H1 (cell line): ENCODE measurements at regions not wholly inside any gene's neighbourhood (a gene's known extent, or its start where the extent isn't known, plus 50 kb on each side); places are given as distances from the start of the nearest gene placed in this dataset.

ENCODE experiments used
- EGR1 ChIP-seq: IDR thresholded peaks from 2 replicates; pipeline ENCODE4 v1.6.1; 2011; ENCODE audit warnings: low read depth, low read length, borderline replicate concordance
- TF ChIP-seq, protein P1 (sequence below), 3 experiments: IDR thresholded peaks; 1 replicate in 2 of 3; 2 replicates in 1 of 3; pipeline versions ENCODE4 v1.5.1 to v1.6.1; 2011; ENCODE audit warnings: low read length in 3 of 3, mild to moderate bottlenecking in 3 of 3, inconsistent platforms in 2 of 3, low read depth in 1 of 3, moderate library complexity in 1 of 3; ENCODE audit not compliant: insufficient read depth in 1 of 3; ENCODE audit errors: control extremely low read depth in 1 of 3

DNA sequence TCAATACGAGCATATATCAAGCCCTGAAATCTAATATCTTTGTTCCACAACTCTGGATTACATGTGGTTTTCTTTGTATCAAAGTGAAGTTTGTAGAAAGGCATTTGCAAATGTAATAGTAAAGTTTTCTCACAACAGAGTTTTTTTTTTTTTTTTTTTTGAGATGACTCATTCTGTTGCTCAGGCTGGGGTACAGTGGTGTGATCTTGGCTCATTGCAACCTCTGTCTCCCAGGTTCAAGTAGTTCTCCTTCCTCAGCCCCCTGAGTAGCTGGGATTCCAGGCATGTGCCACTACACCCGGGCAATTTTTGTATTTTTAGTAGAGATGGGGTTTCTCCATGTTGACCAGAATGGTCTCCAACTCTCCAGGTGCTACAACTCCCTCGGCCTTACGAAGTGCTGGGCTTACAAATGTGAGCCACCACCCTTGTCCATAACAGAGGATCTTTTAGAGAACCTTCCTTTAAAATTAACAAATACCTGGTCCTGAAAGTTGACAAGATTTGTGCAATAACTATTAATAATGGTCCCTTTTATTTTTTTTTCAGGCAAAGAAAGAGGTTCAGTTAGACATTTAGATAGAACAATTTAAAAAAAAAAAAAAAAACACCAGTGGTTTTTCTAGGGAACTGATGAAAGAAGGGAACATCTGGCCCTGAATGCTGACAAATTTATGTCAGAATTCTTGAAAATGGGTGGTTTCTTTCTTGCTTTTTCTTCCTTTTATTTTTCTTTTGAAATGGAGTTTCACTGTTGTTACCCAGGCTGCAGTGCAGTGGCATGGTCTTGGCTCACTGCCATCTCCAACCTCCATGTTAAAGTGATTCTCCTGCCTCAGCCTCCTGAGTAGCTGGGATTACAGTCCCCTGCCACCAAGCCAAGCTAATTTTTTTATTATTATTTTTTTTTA lies 278.5 kb downstream of the RPS4Y2 start:
- TF ChIP-seq EGR1: no peak
- TF ChIP-seq, protein P1, sequence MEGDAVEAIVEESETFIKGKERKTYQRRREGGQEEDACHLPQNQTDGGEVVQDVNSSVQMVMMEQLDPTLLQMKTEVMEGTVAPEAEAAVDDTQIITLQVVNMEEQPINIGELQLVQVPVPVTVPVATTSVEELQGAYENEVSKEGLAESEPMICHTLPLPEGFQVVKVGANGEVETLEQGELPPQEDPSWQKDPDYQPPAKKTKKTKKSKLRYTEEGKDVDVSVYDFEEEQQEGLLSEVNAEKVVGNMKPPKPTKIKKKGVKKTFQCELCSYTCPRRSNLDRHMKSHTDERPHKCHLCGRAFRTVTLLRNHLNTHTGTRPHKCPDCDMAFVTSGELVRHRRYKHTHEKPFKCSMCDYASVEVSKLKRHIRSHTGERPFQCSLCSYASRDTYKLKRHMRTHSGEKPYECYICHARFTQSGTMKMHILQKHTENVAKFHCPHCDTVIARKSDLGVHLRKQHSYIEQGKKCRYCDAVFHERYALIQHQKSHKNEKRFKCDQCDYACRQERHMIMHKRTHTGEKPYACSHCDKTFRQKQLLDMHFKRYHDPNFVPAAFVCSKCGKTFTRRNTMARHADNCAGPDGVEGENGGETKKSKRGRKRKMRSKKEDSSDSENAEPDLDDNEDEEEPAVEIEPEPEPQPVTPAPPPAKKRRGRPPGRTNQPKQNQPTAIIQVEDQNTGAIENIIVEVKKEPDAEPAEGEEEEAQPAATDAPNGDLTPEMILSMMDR (IDR thresholded peaks at IDR 0.05; ENCODE audit: control extremely low read depth in 1 of 3, insufficient read depth in 1 of 3, low read depth in 1 of 3, low read length in 3 of 3): no peak
